ENCODE measurements at regions not wholly inside any gene's neighbourhood (a gene's known extent, or its start where the extent isn't known, plus 50 kb on each side); places are given as distances from the start of the nearest gene placed in this dataset.

- no peak overlapping the region for H2BK5ac ChIP-seq (ENCODE audit: low read depth, low read length, poor library complexity, severe bottlenecking)
- no peak overlapping the region for H3K4ac ChIP-seq (ENCODE audit: low read depth in 1 of 2, low read length in 2 of 2)
- no peak for DNase-seq
- no peak overlapping the region for H3K4me2 ChIP-seq (ENCODE audit: low read length, poor library complexity, severe bottlenecking)
- no peak overlapping the region for H2BK120ac ChIP-seq (ENCODE audit: low read depth, low read length)
- no peak overlapping the region for H2BK12ac ChIP-seq (ENCODE audit: low read length in 2 of 2)
- H3K36me3 ChIP-seq (ENCODE audit: control insufficient read depth in 1 of 2, insufficient read depth in 2 of 2, low read depth in 1 of 2, low read length in 2 of 2) = no peaks in the 10 kb centered on the region
- H3K79me1 ChIP-seq (replicated peaks; ENCODE audit: low read length, poor library complexity, severe bottlenecking) = no peaks in the 10 kb centered on the region
- H3K27ac ChIP-seq (ENCODE audit: low read length, poor library complexity, severe bottlenecking) = no peak overlapping the region
- no peak overlapping the region for H3K9ac ChIP-seq (ENCODE audit: low read length)
- H3K4me3 ChIP-seq (ENCODE audit: insufficient read depth in 1 of 2, low read depth in 1 of 2, low read length in 2 of 2) = no peak overlapping the region
- H3K27me3 ChIP-seq (ENCODE audit: control insufficient read depth in 1 of 2, insufficient read depth in 1 of 2, low read length in 2 of 2) = no peaks in the 10 kb centered on the region
- H2BK15ac ChIP-seq (ENCODE audit: low read depth, poor library complexity, severe bottlenecking) = no peak overlapping the region
- peaks cover 2% of the 10 kb centered on the region for H3K4me1 ChIP-seq (ENCODE audit: control insufficient read depth, insufficient read depth, low read depth, low read length)
- WGBS = 86% methylated on average over 2 of the region's 3 CpGs
- no peak overlapping the region for H2AK5ac ChIP-seq (ENCODE audit: low read length, severe bottlenecking)
- no peak overlapping the region for H3K14ac ChIP-seq (ENCODE audit: low read length in 2 of 2)
- no peak overlapping the region for H3K18ac ChIP-seq (ENCODE audit: low read depth in 1 of 2, low read length in 2 of 2)
- H4K91ac ChIP-seq (ENCODE audit: low read length) = no peak overlapping the region
- H3K9me3 ChIP-seq (ENCODE audit: control insufficient read depth, low read length) = peaks cover 13% of the 10 kb centered on the region
- no peak overlapping the region for H2AFZ ChIP-seq (ENCODE audit: low read depth, low read length)
- H4K8ac ChIP-seq (ENCODE audit: low read length) = no peak overlapping the region
- no peak overlapping the region for H3K23ac ChIP-seq (ENCODE audit: low read length in 2 of 2)
Observed at GRCh38 chr7:138286846-138287245, 173.2 kb upstream of the TRIM24 start.

- no peak overlapping the region for H2AFZ ChIP-seq (ENCODE audit: low read depth, low read length)
- H3K23ac ChIP-seq (ENCODE audit: low read length in 2 of 2) = no peak overlapping the region
- H3K4me3 ChIP-seq (ENCODE audit: insufficient read depth in 1 of 2, low read depth in 1 of 2, low read length in 2 of 2) = no peak overlapping the region
- H3K27me3 ChIP-seq (ENCODE audit: control insufficient read depth in 1 of 2, insufficient read depth in 1 of 2, low read length in 2 of 2) = no peaks in the 10 kb centered on the region
- H3K36me3 ChIP-seq (ENCODE audit: control insufficient read depth in 1 of 2, insufficient read depth in 2 of 2, low read depth in 1 of 2, low read length in 2 of 2) = no peaks in the 10 kb centered on the region
- no peak overlapping the region for H4K8ac ChIP-seq (ENCODE audit: low read length)
- H2BK120ac ChIP-seq (ENCODE audit: low read depth, low read length) = no peak overlapping the region
- H3K4ac ChIP-seq (ENCODE audit: low read depth in 1 of 2, low read length in 2 of 2) = no peak overlapping the region
- no peak overlapping the region for H3K9ac ChIP-seq (ENCODE audit: low read length)
- H2BK15ac ChIP-seq (ENCODE audit: low read depth, poor library complexity, severe bottlenecking) = no peak overlapping the region
- H3K18ac ChIP-seq (ENCODE audit: low read depth in 1 of 2, low read length in 2 of 2) = no peak overlapping the region
- no peak overlapping the region for H2BK12ac ChIP-seq (ENCODE audit: low read length in 2 of 2)
- no peak overlapping the region for H2BK5ac ChIP-seq (ENCODE audit: low read depth, low read length, poor library complexity, severe bottlenecking)
- WGBS = 42% methylated on average over 2 of the region's 2 CpGs
- no peak overlapping the region for H3K14ac ChIP-seq (ENCODE audit: low read length in 2 of 2)
- H3K27ac ChIP-seq (ENCODE audit: low read length, poor library complexity, severe bottlenecking) = no peak overlapping the region
- DNase-seq = no peak
- H3K4me2 ChIP-seq (ENCODE audit: low read length, poor library complexity, severe bottlenecking) = no peak overlapping the region
- peaks cover 13% of the 10 kb centered on the region for H3K9me3 ChIP-seq (ENCODE audit: control insufficient read depth, low read length)
- no peak overlapping the region for H2AK5ac ChIP-seq (ENCODE audit: low read length, severe bottlenecking)
- peaks cover 2% of the 10 kb centered on the region for H3K4me1 ChIP-seq (ENCODE audit: control insufficient read depth, insufficient read depth, low read depth, low read length)
- no peak overlapping the region for H4K91ac ChIP-seq (ENCODE audit: low read length)
- H3K79me1 ChIP-seq (replicated peaks; ENCODE audit: low read length, poor library complexity, severe bottlenecking) = no peaks in the 10 kb centered on the region
Observed at GRCh38 chr7:138287549-138287948, 172.5 kb upstream of the TRIM24 start.

GRCh38 chr7:138289082-138289481, 171.0 kb upstream of the TRIM24 start:
- H3K18ac ChIP-seq (ENCODE audit: low read depth in 1 of 2, low read length in 2 of 2) = no peak overlapping the region
- H3K23ac ChIP-seq (ENCODE audit: low read length in 2 of 2) = no peak overlapping the region
- H3K4me3 ChIP-seq (ENCODE audit: insufficient read depth in 1 of 2, low read depth in 1 of 2, low read length in 2 of 2) = no peak overlapping the region
- no peak overlapping the region for H3K4ac ChIP-seq (ENCODE audit: low read depth in 1 of 2, low read length in 2 of 2)
- no peak overlapping the region for H3K14ac ChIP-seq (ENCODE audit: low read length in 2 of 2)
- no peak overlapping the region for H4K8ac ChIP-seq (ENCODE audit: low read length)
- H4K91ac ChIP-seq (ENCODE audit: low read length) = no peak overlapping the region
- H3K4me1 ChIP-seq (ENCODE audit: control insufficient read depth, insufficient read depth, low read depth, low read length) = peaks cover 5% of the 10 kb centered on the region
- H3K79me1 ChIP-seq (replicated peaks; ENCODE audit: low read length, poor library complexity, severe bottlenecking) = no peaks in the 10 kb centered on the region
- H3K9ac ChIP-seq (ENCODE audit: low read length) = no peak overlapping the region
- no peaks in the 10 kb centered on the region for H3K27me3 ChIP-seq (ENCODE audit: control insufficient read depth in 1 of 2, insufficient read depth in 1 of 2, low read length in 2 of 2)
- H2AK5ac ChIP-seq (ENCODE audit: low read length, severe bottlenecking) = no peak overlapping the region
- DNase-seq = no peak
- no peaks in the 10 kb centered on the region for H3K36me3 ChIP-seq (ENCODE audit: control insufficient read depth in 1 of 2, insufficient read depth in 2 of 2, low read depth in 1 of 2, low read length in 2 of 2)
- H3K27ac ChIP-seq (ENCODE audit: low read length, poor library complexity, severe bottlenecking) = no peak overlapping the region
- H2BK15ac ChIP-seq (ENCODE audit: low read depth, poor library complexity, severe bottlenecking) = no peak overlapping the region
- H3K9me3 ChIP-seq (ENCODE audit: control insufficient read depth, low read length) = peaks cover 19% of the 10 kb centered on the region
- no peak overlapping the region for H2AFZ ChIP-seq (ENCODE audit: low read depth, low read length)
- H3K4me2 ChIP-seq (ENCODE audit: low read length, poor library complexity, severe bottlenecking) = no peak overlapping the region
- H2BK5ac ChIP-seq (ENCODE audit: low read depth, low read length, poor library complexity, severe bottlenecking) = no peak overlapping the region
- no peak overlapping the region for H2BK12ac ChIP-seq (ENCODE audit: low read length in 2 of 2)
- no peak overlapping the region for H2BK120ac ChIP-seq (ENCODE audit: low read depth, low read length)

GRCh38 chr7:138289864-138290263, 170.2 kb upstream of the TRIM24 start:
- no peaks in the 10 kb centered on the region for H3K79me1 ChIP-seq (replicated peaks; ENCODE audit: low read length, poor library complexity, severe bottlenecking)
- peaks cover 7% of the 10 kb centered on the region for H3K4me1 ChIP-seq (ENCODE audit: control insufficient read depth, insufficient read depth, low read depth, low read length)
- 73% methylated on average over 2 of the region's 2 CpGs for WGBS
- H3K23ac ChIP-seq (ENCODE audit: low read length in 2 of 2) = no peak overlapping the region
- H3K18ac ChIP-seq (ENCODE audit: low read depth in 1 of 2, low read length in 2 of 2) = no peak overlapping the region
- H3K27me3 ChIP-seq (ENCODE audit: control insufficient read depth in 1 of 2, insufficient read depth in 1 of 2, low read length in 2 of 2) = no peaks in the 10 kb centered on the region
- no peak overlapping the region for H3K14ac ChIP-seq (ENCODE audit: low read length in 2 of 2)
- H4K8ac ChIP-seq (ENCODE audit: low read length) = no peak overlapping the region
- no peak overlapping the region for H3K27ac ChIP-seq (ENCODE audit: low read length, poor library complexity, severe bottlenecking)
- H2AK5ac ChIP-seq (ENCODE audit: low read length, severe bottlenecking) = no peak overlapping the region
- no peak overlapping the region for H2AFZ ChIP-seq (ENCODE audit: low read depth, low read length)
- H2BK5ac ChIP-seq (ENCODE audit: low read depth, low read length, poor library complexity, severe bottlenecking) = no peak overlapping the region
- no peak overlapping the region for H2BK15ac ChIP-seq (ENCODE audit: low read depth, poor library complexity, severe bottlenecking)
- no peak for DNase-seq
- no peak overlapping the region for H4K91ac ChIP-seq (ENCODE audit: low read length)
- no peak overlapping the region for H2BK12ac ChIP-seq (ENCODE audit: low read length in 2 of 2)
- H3K4me2 ChIP-seq (ENCODE audit: low read length, poor library complexity, severe bottlenecking) = no peak overlapping the region
- H3K9ac ChIP-seq (ENCODE audit: low read length) = no peak overlapping the region
- no peak overlapping the region for H2BK120ac ChIP-seq (ENCODE audit: low read depth, low read length)
- no peaks in the 10 kb centered on the region for H3K36me3 ChIP-seq (ENCODE audit: control insufficient read depth in 1 of 2, insufficient read depth in 2 of 2, low read depth in 1 of 2, low read length in 2 of 2)
- H3K4ac ChIP-seq (ENCODE audit: low read depth in 1 of 2, low read length in 2 of 2) = no peak overlapping the region
- no peak overlapping the region for H3K4me3 ChIP-seq (ENCODE audit: insufficient read depth in 1 of 2, low read depth in 1 of 2, low read length in 2 of 2)
- H3K9me3 ChIP-seq (ENCODE audit: control insufficient read depth, low read length) = peaks cover 19% of the 10 kb centered on the region

Data from mesenchymal stem cell (in vitro differentiated cells and primary cell).